ENCODE measurements at regions not wholly inside any gene's neighbourhood (a gene's known extent, or its start where the extent isn't known, plus 50 kb on each side); places are given as distances from the start of the nearest gene placed in this dataset.

GRCh38 chr6:140923048-140923447 lies 1209.7 kb upstream of the GJE1 start:
- Histone ChIP-seq H3K4me3 (no peak overlapping the region), H3K9me3 (no peaks in the 10 kb centered on the region), H3K27ac (no peak overlapping the region), H3K27me3 (ENCODE audit: low read depth) (no peaks in the 10 kb centered on the region), H3K36me3 (no peaks in the 10 kb centered on the region), H3K4me1 (no peaks in the 10 kb centered on the region)
- DNase-seq (no peak), ATAC-seq (no peak)
- intact Hi-C loops (cut with DNase I): no loop called here
- TF ChIP-seq, protein P1, sequence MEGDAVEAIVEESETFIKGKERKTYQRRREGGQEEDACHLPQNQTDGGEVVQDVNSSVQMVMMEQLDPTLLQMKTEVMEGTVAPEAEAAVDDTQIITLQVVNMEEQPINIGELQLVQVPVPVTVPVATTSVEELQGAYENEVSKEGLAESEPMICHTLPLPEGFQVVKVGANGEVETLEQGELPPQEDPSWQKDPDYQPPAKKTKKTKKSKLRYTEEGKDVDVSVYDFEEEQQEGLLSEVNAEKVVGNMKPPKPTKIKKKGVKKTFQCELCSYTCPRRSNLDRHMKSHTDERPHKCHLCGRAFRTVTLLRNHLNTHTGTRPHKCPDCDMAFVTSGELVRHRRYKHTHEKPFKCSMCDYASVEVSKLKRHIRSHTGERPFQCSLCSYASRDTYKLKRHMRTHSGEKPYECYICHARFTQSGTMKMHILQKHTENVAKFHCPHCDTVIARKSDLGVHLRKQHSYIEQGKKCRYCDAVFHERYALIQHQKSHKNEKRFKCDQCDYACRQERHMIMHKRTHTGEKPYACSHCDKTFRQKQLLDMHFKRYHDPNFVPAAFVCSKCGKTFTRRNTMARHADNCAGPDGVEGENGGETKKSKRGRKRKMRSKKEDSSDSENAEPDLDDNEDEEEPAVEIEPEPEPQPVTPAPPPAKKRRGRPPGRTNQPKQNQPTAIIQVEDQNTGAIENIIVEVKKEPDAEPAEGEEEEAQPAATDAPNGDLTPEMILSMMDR (IDR thresholded peaks at IDR 0.05): no peak

DNA sequence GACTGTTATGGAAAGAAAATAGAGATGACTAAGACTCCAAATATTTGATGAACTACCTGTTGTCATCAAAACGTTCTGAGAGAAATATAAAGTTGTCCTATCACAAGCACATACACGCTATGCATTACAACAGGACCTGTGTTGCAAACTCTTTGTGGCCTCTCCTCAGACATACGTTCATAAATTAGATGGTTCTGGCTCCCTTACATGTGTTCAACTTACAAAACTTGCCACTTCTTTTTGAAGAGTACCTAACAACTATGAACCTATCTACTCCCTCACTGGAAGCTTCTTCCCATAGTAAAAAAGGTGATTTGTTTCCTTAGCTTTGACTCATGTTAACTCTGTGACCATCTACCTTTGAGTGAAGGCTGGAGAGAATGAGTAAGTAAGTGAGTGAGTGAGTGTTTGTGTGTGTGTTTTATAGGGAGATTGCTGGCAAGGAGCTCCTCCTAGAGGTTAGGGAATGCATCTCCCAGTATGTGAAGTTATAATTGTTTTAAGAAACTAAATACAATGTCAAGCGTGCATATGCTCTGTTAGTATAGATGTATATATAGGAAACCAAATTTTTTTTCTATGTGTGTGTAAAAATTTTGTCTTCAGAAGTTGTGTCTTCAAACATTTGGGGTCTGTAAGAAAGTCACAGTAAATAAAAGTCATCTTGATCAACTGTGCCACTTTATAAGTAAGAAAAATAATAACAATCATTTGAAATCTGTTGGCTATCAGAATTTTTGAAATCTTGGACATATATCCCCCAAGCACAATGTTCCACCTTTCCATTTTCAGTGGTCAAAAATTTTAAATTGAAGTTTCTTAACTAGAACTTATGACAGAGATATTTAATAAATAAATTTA lies 1211.1 kb upstream of the GJE1 start:
- H3K9me3 ChIP-seq: no peaks in the 10 kb centered on the region
- TF ChIP-seq, protein P1 (IDR thresholded peaks at IDR 0.05): peak; percentile 58
- no peak overlapping the region for H3K27ac ChIP-seq
- no peaks in the 10 kb centered on the region for H3K27me3 ChIP-seq (ENCODE audit: low read depth)
- intact Hi-C loops (cut with DNase I): no loop called here
- H3K4me3 ChIP-seq: no peak overlapping the region
- ATAC-seq (peak; percentile 79 to 84), DNase-seq (no peak)
- H3K36me3 ChIP-seq: no peaks in the 10 kb centered on the region
- H3K4me1 ChIP-seq: no peaks in the 10 kb centered on the region

- H3K36me3 ChIP-seq: no peaks in the 10 kb centered on the region
- H3K4me3 ChIP-seq: no peak overlapping the region
- no peak overlapping the region for H3K27ac ChIP-seq
- TF ChIP-seq, protein P1 (IDR thresholded peaks at IDR 0.05): no peak
- intact Hi-C loops (cut with DNase I): no loop called here
- no peak for DNase-seq
- no peak for ATAC-seq
- no peaks in the 10 kb centered on the region for H3K4me1 ChIP-seq
- no peaks in the 10 kb centered on the region for H3K9me3 ChIP-seq
- H3K27me3 ChIP-seq (ENCODE audit: low read depth): no peaks in the 10 kb centered on the region
Observed at GRCh38 chr6:140917911-140918310, 1214.8 kb upstream of the GJE1 start.

- intact Hi-C loops (cut with DNase I): no loop called here
- Histone ChIP-seq H3K27ac (no peak overlapping the region), H3K4me3 (no peak overlapping the region)
Observed at GRCh38 chr6:140915551-140915950, 1217.2 kb upstream of the GJE1 start.

DNA sequence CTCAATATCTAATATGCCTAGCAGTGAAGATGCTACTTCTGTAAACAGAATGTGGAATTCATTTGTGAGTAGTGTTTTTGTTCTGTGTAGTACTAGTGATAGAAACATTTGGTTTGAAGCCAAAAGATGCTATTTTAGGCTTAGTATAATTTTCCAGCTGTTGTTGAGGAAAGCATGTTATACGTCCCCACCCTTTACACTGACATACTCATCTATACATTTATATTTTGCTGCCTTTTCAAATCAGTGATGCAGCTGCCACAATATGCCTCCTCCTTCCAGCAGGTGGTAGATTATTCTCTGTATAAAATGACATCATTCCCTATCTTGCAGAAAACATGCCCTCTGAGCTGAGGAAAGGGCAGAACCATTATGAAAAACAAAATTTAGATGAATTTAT lies 1217.6 kb upstream of the GJE1 start:
- Histone ChIP-seq H3K27me3 (ENCODE audit: low read depth) (no peaks in the 10 kb centered on the region), H3K4me1 (no peaks in the 10 kb centered on the region), H3K4me3 (no peak overlapping the region), H3K27ac (no peak overlapping the region), H3K36me3 (no peaks in the 10 kb centered on the region), H3K9me3 (no peaks in the 10 kb centered on the region)
- intact Hi-C loops (cut with DNase I): no loop called here
- ATAC-seq (no peak), DNase-seq (no peak)
- TF ChIP-seq, protein P1 (IDR thresholded peaks at IDR 0.05): no peak

More at GRCh38 chr6:140915551-140915950, 1217.2 kb upstream of the GJE1 start:
- TF ChIP-seq, protein P1 (IDR thresholded peaks at IDR 0.05): no peak
- no peak for ATAC-seq
- Histone ChIP-seq H3K36me3 (no peaks in the 10 kb centered on the region), H3K9me3 (no peaks in the 10 kb centered on the region), H3K27me3 (ENCODE audit: low read depth) (no peaks in the 10 kb centered on the region), H3K4me1 (no peaks in the 10 kb centered on the region)
- DNase-seq: no peak

Data from lower lobe of right lung (tissue), 2 donors.